ENCODE measurements at regions not wholly inside any gene's neighbourhood (a gene's known extent, or its start where the extent isn't known, plus 50 kb on each side); places are given as distances from the start of the nearest gene placed in this dataset.

- no peak for DNase-seq (ENCODE audit: extremely low spot score)
- ChIA-PET CTCF (no interaction called here), POLR2A (no interaction called here)
- no peak for TF ChIP-seq CTCF (IDR thresholded peaks at IDR 0.05; ENCODE audit: control extremely low read depth, extremely low read depth, low read depth, missing control alignments)
These were observed 433.6 kb downstream of the PMP22 start for GRCh38 chr17:14831491-14831890.

- CTCF ChIA-PET = no interaction called here
- TF ChIP-seq CTCF (IDR thresholded peaks at IDR 0.05; ENCODE audit: control extremely low read depth, extremely low read depth, low read depth, missing control alignments) = no peak
These were observed 437.7 kb downstream of the PMP22 start for GRCh38 chr17:14827396-14827919.

GRCh38 chr17:14826358-14826757 is 438.8 kb downstream of the PMP22 start:
- ChIA-PET POLR2A (no interaction called here), CTCF (no interaction called here)
- no peak for DNase-seq (ENCODE audit: extremely low spot score)
- no peak for TF ChIP-seq CTCF (IDR thresholded peaks at IDR 0.05; ENCODE audit: control extremely low read depth, extremely low read depth, low read depth, missing control alignments)

More at GRCh38 chr17:14827396-14827919, 437.7 kb downstream of the PMP22 start:
- DNase-seq (ENCODE audit: extremely low spot score) = no peak
- POLR2A ChIA-PET = no interaction called here

GRCh38 chr17:14818469-14818868 is 446.7 kb downstream of the PMP22 start:
- ChIA-PET POLR2A (no interaction called here), CTCF (no interaction called here)
- DNase-seq (ENCODE audit: extremely low spot score) = no peak
- no peak for TF ChIP-seq CTCF (IDR thresholded peaks at IDR 0.05; ENCODE audit: control extremely low read depth, extremely low read depth, low read depth, missing control alignments)

- no peak for TF ChIP-seq CTCF (IDR thresholded peaks at IDR 0.05; ENCODE audit: control extremely low read depth, extremely low read depth, low read depth, missing control alignments)
- DNase-seq (ENCODE audit: extremely low spot score) = no peak
- CTCF ChIA-PET = no interaction called here
- POLR2A ChIA-PET = no interaction called here
These were observed 450.0 kb downstream of the PMP22 start for GRCh38 chr17:14815079-14815478.

GRCh38 chr17:14813649-14814370 is 451.3 kb downstream of the PMP22 start:
- TF ChIP-seq CTCF (IDR thresholded peaks at IDR 0.05; ENCODE audit: control extremely low read depth, extremely low read depth, low read depth, missing control alignments) = peak; percentile 10
- no peak for DNase-seq (ENCODE audit: extremely low spot score)
- ChIA-PET POLR2A (no interaction called here), CTCF (interaction anchor here (1.3 to 1.6 kb wide), 3 partner anchors 10 to 76 kb away, joined by 3 to 6 read pairs (median 5); no protein-coding TSS in a partner anchor)
